SK-N-MC (cell line): ENCODE measurements at regions not wholly inside any gene's neighbourhood (a gene's known extent, or its start where the extent isn't known, plus 50 kb on each side); places are given as distances from the start of the nearest gene placed in this dataset.

ENCODE experiments used
- DNase-seq: peaks from one replicate; pipeline ENCODE4 v3.0.0-alpha.2; 2011; ENCODE audit warnings: low read depth, low spot score
- H3K27ac ChIP-seq: fragments of 200-600 bp; sonication (generic); 2 replicates; pipeline ENCODE4 v1.5.1; 2016; ENCODE audit warnings: mixed run types
- H3K36me3 ChIP-seq: fragments of 200-600 bp; sonication (generic); 2 replicates; pipeline ENCODE4 v1.6.1; 2017; ENCODE audit warnings: antibody characterized with exemption, low read length, mixed read lengths; ENCODE audit not compliant: insufficient read depth
- H3K4me3 ChIP-seq: fragments of 200-600 bp; sonication (generic); 2 replicates; pipeline ENCODE4 v1.5.1; 2016
- H3K9ac ChIP-seq: fragments of 200-600 bp; sonication (generic); 2 replicates; pipeline ENCODE4 v1.8.0; 2017; ENCODE audit warnings: mixed run types, mixed read lengths; ENCODE audit not compliant: insufficient read length
- H3K9me3 ChIP-seq: fragments of 200-600 bp; sonication (generic); 2 replicates; pipeline ENCODE4 v1.6.1; 2017; ENCODE audit warnings: low read depth, mild to moderate bottlenecking, antibody characterized with exemption, low read length, moderate library complexity, mixed read lengths
- EZH2 ChIP-seq: fragments of 200-600 bp; sonication (generic); IDR thresholded peaks from one replicate; pipeline ENCODE4 v1.6.1; 2017; ENCODE audit warnings: antibody characterized with exemption
- FOXP2 ChIP-seq: optimal IDR thresholded peaks from 2 replicates; pipeline ENCODE3; 2011; ENCODE audit warnings: mild to moderate bottlenecking, moderate library complexity; ENCODE audit not compliant: insufficient read depth; ENCODE audit errors: extremely low read length, control extremely low read depth
- POLR2AphosphoS5 ChIP-seq: IDR thresholded peaks from 2 replicates; pipeline ENCODE4 v1.6.1; 2012; ENCODE audit warnings: mild to moderate bottlenecking, low read depth, low read length, borderline replicate concordance

DNA sequence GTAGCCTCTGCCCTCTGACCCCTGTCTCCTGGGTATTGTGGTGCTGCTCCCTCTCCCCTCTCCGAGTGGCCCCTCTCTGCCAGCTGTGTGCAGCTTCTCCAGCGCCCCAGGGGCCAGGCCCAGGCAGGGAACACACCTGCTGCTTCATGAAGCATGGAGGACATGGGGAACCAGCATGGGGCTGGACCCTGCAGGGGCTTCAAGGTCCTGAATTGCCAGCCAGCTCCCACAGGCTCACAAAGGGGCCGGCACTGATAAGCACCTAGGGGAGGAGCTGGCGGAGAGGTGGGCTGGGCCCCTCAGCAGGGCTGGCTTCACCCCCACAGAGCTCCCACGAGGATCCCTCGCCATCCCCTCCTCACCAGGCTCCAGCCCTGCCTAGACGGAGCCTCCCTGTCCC, 77.4 kb upstream of the GPC1 start:
- H3K36me3 ChIP-seq, result no peaks in the 10 kb centered on the region
- DNase-seq, result no peak
- H3K9me3 ChIP-seq, result no peaks in the 10 kb centered on the region
- no peak overlapping the region for H3K4me3 ChIP-seq
- TF ChIP-seq EZH2, result no peak
- TF ChIP-seq FOXP2, result no peak
- no peak for TF ChIP-seq POLR2AphosphoS5
- no peak overlapping the region for H3K9ac ChIP-seq
- no peak overlapping the region for H3K27ac ChIP-seq

- no peaks in the 10 kb centered on the region for H3K9me3 ChIP-seq
- no peak overlapping the region for H3K9ac ChIP-seq
- H3K36me3 ChIP-seq, result no peaks in the 10 kb centered on the region
- no peak for TF ChIP-seq POLR2AphosphoS5
- TF ChIP-seq EZH2, result no peak
- no peak for TF ChIP-seq FOXP2
- no peak overlapping the region for H3K27ac ChIP-seq
- no peak for DNase-seq
- H3K4me3 ChIP-seq, result no peak overlapping the region
Measured at GRCh38 chr2:240358821-240359397, 76.6 kb upstream of the GPC1 start.

DNA sequence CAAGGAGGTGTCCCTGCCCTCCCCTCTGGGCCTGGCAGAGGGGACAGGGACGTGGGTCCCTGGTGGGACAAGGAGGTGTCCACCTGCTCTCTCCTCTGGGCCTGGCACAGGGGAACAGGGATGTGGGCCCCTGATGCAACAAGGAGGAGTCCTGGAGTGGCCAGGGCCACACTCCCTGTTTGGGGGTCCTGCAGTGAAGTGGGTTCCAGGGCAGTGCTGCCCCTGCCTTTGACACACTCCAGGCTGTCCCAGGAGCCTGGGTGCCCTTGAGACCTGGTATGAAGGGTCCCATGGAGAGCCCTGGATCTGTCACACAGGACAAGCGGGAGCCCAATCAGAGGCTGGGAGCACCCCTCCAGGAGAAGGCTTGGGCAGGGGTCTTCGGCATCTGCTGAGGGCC, 75.8 kb upstream of the GPC1 start:
- H3K9me3 ChIP-seq, result no peaks in the 10 kb centered on the region
- TF ChIP-seq FOXP2, result no peak
- no peak for TF ChIP-seq POLR2AphosphoS5
- no peak for TF ChIP-seq EZH2
- no peak for DNase-seq

DNA sequence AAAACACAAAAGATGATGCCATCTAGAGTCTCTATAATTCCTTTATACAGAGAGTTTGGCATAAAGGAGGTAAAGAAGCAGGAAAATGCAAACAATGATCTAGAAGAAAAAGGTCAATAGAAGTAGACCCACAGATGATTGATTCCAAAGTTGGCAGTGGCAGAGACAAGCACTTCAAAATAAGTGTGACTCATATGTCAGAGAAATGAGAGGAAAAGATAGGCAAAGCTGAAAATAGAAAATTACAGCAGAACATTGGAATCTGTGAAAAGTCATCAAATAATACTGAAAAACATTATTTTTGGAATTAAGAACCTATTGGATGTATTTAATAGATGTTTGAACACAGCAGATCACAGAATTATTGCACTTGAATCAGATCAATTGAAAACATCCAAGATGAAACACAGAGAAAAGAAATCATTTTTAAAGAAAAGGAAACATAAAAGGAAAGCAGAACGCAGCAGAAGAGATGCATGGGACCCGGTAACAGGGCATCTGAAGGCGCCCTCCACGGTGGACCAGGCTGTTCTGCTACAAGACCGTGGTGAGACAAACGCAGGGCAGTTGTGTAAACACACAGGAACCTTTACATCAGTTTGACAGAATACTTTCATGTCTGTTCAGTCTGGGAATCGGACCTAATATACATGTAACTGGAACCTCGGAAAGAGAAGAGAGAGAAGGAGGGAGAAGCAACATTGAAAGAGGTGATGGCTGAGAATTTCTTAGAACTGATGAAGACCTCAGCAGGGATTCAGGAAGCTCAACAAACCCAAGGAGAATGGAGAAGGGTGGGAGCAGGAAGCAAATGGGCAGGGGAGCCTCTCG, 74.6 kb upstream of the GPC1 start:
- Histone ChIP-seq H3K9ac (no peak overlapping the region), H3K27ac (no peak overlapping the region), H3K4me3 (no peak overlapping the region), H3K9me3 (no peaks in the 10 kb centered on the region), H3K36me3 (no peaks in the 10 kb centered on the region)
- no peak for DNase-seq
- TF ChIP-seq FOXP2 (no peak), EZH2 (no peak), POLR2AphosphoS5 (no peak)

More for the DNA sequence above, 75.8 kb upstream of the GPC1 start:
- no peak overlapping the region for H3K9ac ChIP-seq
- H3K27ac ChIP-seq, result no peak overlapping the region
- no peak overlapping the region for H3K4me3 ChIP-seq
- no peaks in the 10 kb centered on the region for H3K36me3 ChIP-seq

- Histone ChIP-seq H3K4me3 (no peak overlapping the region), H3K27ac (no peak overlapping the region), H3K36me3 (no peaks in the 10 kb centered on the region), H3K9ac (no peak overlapping the region), H3K9me3 (no peaks in the 10 kb centered on the region)
- no peak for DNase-seq
- TF ChIP-seq EZH2 (no peak), POLR2AphosphoS5 (no peak), FOXP2 (no peak)
Measured at GRCh38 chr2:240362216-240362755, 73.2 kb upstream of the GPC1 start.

GRCh38 chr2:240362826-240363745, 72.4 kb upstream of the GPC1 start:
- Histone ChIP-seq H3K27ac (no peak overlapping the region), H3K36me3 (no peaks in the 10 kb centered on the region), H3K9ac (no peak overlapping the region), H3K4me3 (no peak overlapping the region), H3K9me3 (no peaks in the 10 kb centered on the region)
- no peak for DNase-seq
- TF ChIP-seq POLR2AphosphoS5, result no peak
- TF ChIP-seq FOXP2, result no peak
- no peak for TF ChIP-seq EZH2

DNA sequence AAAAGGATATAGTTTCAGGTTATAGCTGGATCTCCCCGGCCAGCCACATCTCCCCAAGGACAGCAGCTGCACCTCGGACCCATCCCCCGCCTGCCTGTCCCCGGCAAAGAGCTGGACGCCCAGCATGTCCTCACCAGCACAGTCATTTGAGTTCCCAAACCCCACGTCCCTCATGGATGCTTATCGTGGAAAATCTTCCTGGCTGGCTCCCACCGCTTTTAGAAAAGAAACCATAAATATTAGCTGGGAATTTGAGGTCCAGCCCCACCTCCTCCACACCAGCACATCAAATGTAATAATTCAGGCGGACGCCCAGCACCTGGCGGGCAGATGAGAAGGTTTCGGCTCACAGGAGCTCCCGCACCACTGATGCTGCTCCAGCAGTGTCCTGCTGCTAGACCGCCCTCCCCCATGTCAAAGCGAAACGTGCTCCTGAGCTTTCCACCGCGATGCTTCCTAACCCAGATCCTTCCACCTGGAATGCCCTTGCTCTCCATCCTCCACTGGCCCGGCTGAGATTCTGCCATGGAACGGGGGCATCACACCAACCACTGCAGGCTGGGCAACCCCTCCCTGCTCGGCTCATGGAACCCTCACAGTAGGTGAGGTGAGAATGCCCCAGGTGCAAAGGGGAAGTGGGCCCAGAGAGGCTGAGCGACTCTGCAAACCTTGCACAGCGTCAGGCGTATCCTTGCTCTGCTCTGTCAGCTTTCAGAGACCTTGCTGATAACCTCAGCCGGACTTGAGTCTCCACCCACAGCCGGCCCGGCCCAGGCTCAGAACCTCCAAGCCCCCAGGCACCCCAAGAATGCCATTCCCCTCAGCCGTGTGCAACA, 71.5 kb upstream of the GPC1 start:
- Histone ChIP-seq H3K9ac (no peak overlapping the region), H3K27ac (no peak overlapping the region), H3K4me3 (no peak overlapping the region), H3K36me3 (no peaks in the 10 kb centered on the region), H3K9me3 (no peaks in the 10 kb centered on the region)
- DNase-seq, result no peak
- no peak for TF ChIP-seq FOXP2
- TF ChIP-seq EZH2, result no peak
- TF ChIP-seq POLR2AphosphoS5, result no peak

DNA sequence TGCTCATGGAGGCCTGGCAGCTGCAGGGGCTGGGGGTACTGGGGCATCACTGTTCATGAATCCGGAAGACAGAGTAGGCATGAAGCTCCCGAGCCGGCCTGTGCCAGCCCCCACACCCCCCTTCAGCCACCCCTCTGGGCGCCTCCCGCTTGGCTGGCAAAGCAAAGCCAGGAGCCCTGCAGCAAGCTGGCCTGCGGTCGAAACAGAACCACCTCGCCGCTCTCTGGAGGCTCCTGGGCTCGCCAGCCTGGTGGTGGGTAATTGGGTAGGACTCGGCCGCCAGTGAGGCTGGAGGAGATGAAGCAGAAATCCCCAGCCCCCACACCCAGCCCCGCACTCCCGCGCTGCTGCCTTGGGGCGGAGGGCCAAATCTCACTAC, 70.9 kb upstream of the GPC1 start:
- H3K27ac ChIP-seq, result no peak overlapping the region
- no peak overlapping the region for H3K9ac ChIP-seq
- no peak for DNase-seq
- no peaks in the 10 kb centered on the region for H3K9me3 ChIP-seq
- TF ChIP-seq EZH2, result no peak
- TF ChIP-seq POLR2AphosphoS5, result no peak
- no peak for TF ChIP-seq FOXP2
- no peaks in the 10 kb centered on the region for H3K36me3 ChIP-seq
- H3K4me3 ChIP-seq, result no peak overlapping the region
